Right atrium auricular region (tissue), 2 donors: ENCODE measurements at regions not wholly inside any gene's neighbourhood (a gene's known extent, or its start where the extent isn't known, plus 50 kb on each side); places are given as distances from the start of the nearest gene placed in this dataset.

Experiments
- DNase-seq: peaks from one replicate; pipeline ENCODE4 v3.0.0-alpha.2; 2019; ENCODE audit warnings: low spot score
- H3K27ac ChIP-seq, 2 donors: fragments of 200-600 bp; sonication (generic); 1 replicate in 1 of 2; 2 replicates in 1 of 2; pipeline ENCODE4 v1.5.1; 2016 to 2019
- H3K27me3 ChIP-seq, 2 donors: fragments of 200-600 bp; sonication (generic); one replicate each; pipeline versions ENCODE4 v1.5.1 to v1.6.0; 2017 to 2019
- H3K36me3 ChIP-seq: fragments of 200-600 bp; sonication (generic); one replicate; pipeline ENCODE4 v1.5.1; 2016
- H3K4me1 ChIP-seq, 2 donors: fragments of 200-600 bp; sonication (generic); one replicate each; pipeline versions ENCODE4 v1.5.1 to v1.6.0; 2017 to 2019
- H3K4me3 ChIP-seq, 2 donors: fragments of 200-600 bp; sonication (generic); 1 replicate in 1 of 2; 2 replicates in 1 of 2; pipeline ENCODE4 v1.5.1; 2017 to 2019; ENCODE audit warnings: mild to moderate bottlenecking in 1 of 2, moderate library complexity in 1 of 2
- H3K9me3 ChIP-seq, 2 donors: fragments of 200-600 bp; sonication (generic); one replicate each; pipeline ENCODE4 v1.5.1; 2019
- TF ChIP-seq, protein P1 (sequence below), 2 donors: fragments of 200-600 bp; sonication (generic); IDR thresholded peaks; one replicate each; pipeline ENCODE4 v1.5.1; 2019; ENCODE audit warnings: antibody characterized with exemption in 2 of 2

DNA sequence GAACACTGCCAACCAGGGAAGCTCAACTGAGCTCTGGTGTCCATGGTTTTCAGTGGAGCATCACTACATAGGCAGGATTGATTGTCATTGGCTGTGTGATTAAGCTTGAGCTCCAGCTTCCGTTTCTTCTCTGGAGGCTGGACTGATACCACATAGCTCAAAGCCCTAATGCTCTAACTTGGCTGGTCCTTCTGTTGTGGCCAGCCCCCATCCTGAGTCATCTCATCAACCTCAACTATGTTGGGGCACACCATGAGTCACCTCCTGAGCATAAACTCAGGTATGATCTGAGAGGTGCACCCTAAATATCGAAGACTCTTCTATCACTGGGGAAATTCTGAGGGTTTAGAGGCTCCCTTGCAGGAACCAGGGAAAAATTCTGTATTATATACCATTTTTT is 114.5 kb upstream of the INHBA start:
- H3K4me3 ChIP-seq: no peak overlapping the region
- no peaks in the 10 kb centered on the region for H3K4me1 ChIP-seq
- H3K27me3 ChIP-seq: no peaks in the 10 kb centered on the region
- TF ChIP-seq, protein P1, sequence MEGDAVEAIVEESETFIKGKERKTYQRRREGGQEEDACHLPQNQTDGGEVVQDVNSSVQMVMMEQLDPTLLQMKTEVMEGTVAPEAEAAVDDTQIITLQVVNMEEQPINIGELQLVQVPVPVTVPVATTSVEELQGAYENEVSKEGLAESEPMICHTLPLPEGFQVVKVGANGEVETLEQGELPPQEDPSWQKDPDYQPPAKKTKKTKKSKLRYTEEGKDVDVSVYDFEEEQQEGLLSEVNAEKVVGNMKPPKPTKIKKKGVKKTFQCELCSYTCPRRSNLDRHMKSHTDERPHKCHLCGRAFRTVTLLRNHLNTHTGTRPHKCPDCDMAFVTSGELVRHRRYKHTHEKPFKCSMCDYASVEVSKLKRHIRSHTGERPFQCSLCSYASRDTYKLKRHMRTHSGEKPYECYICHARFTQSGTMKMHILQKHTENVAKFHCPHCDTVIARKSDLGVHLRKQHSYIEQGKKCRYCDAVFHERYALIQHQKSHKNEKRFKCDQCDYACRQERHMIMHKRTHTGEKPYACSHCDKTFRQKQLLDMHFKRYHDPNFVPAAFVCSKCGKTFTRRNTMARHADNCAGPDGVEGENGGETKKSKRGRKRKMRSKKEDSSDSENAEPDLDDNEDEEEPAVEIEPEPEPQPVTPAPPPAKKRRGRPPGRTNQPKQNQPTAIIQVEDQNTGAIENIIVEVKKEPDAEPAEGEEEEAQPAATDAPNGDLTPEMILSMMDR (IDR thresholded peaks at IDR 0.05): no peak
- peaks cover 0 to 5% of the 10 kb centered on the region in 2 donors for H3K9me3 ChIP-seq
- DNase-seq: no peak
- no peak overlapping the region for H3K27ac ChIP-seq
- H3K36me3 ChIP-seq: no peaks in the 10 kb centered on the region

DNA sequence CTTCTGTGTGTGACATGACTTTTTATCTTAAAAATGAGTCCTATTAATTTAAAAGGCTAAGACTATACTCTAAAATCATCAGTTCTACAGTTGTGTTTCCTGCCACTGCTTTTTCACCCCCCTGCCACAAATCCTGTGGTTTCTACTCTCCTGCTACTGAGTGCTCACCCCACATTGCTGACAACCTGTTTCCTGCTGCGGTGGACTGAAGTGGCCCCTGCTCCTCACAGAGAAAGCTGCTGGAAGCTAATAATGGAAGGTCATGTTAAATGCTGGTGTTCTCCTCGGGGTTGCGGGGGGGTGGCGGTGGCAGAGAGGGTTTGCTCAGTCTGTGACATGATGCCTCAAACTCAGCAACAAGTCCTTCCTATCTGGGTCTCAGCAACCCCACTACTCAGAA is 113.2 kb upstream of the INHBA start:
- no peak overlapping the region for H3K27ac ChIP-seq
- peaks cover 0 to 5% of the 10 kb centered on the region in 2 donors for H3K9me3 ChIP-seq
- no peak overlapping the region for H3K4me3 ChIP-seq
- H3K4me1 ChIP-seq: no peaks in the 10 kb centered on the region
- no peak for DNase-seq
- TF ChIP-seq, protein P1 (IDR thresholded peaks at IDR 0.05): no peak
- no peaks in the 10 kb centered on the region for H3K27me3 ChIP-seq
- no peaks in the 10 kb centered on the region for H3K36me3 ChIP-seq

DNA sequence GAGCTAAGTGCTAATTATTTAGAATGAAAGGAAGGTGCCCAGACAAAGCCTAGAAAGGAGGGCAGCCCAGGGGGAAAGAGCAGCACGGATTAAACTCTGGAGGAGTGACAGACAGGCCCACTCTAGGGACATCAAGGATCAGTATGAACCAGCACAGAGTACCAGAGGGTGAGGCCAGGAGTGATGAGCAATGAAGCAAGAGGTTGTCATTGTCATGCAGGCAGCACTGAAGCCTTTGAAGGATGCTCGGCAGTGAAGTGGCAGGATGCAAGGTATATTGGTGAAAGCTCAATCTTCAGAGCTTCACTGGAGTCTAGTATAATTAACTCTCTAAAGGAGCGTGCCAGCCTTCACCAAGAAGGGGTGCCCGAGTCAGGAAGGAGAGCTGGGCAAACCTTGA is 112.0 kb upstream of the INHBA start:
- DNase-seq: no peak
- Histone ChIP-seq H3K4me3 (no peak overlapping the region), H3K36me3 (no peaks in the 10 kb centered on the region), H3K9me3 (peaks cover 0 to 5% of the 10 kb centered on the region in 2 donors), H3K27me3 (no peaks in the 10 kb centered on the region), H3K4me1 (no peaks in the 10 kb centered on the region), H3K27ac (no peak overlapping the region)
- TF ChIP-seq, protein P1 (IDR thresholded peaks at IDR 0.05): no peak

DNA sequence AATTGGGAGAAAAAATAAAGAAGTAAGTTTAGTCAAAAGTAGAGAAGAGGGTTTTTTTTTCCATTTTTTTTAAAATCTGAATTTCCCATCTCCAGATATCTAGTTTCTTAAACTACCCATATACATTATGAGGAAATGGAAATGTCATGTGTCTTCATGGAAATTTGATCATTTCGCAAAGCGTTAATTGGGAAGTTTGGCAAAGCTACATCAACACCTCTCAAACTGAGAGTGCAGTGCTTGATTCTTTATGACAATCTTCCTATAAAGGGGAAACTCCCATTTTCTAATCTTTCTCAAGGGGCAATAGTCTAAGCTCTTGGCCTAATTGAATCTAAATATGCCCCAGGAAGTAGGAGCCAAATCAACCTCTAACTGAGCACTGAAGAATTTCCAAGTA is 110.4 kb upstream of the INHBA start:
- H3K36me3 ChIP-seq: no peaks in the 10 kb centered on the region
- H3K9me3 ChIP-seq: no peaks in the 10 kb centered on the region
- no peak overlapping the region for H3K27ac ChIP-seq
- no peaks in the 10 kb centered on the region for H3K27me3 ChIP-seq
- TF ChIP-seq, protein P1 (IDR thresholded peaks at IDR 0.05): no peak
- no peak overlapping the region for H3K4me3 ChIP-seq
- no peaks in the 10 kb centered on the region for H3K4me1 ChIP-seq
- DNase-seq: no peak

DNA sequence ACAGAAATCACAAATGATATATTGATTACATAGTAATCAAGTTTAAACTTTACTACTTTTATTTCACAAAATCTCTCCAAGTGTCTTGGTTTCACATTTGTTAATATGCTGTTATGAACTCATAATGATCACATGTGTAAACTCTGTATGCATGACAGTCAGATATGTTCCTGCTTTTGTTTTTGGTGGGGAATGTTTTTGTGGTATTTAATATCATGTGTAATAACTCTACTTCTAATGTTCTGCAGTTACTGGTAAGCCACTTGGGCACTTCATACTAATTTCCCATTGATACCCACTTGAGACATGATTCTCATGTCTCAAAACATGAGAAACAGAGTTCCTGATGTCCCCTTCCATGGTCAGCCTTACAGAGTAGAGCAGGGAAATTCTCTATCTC is 109.1 kb upstream of the INHBA start:
- Histone ChIP-seq H3K27ac (no peak overlapping the region), H3K9me3 (no peaks in the 10 kb centered on the region), H3K4me3 (no peak overlapping the region), H3K27me3 (no peaks in the 10 kb centered on the region), H3K36me3 (no peaks in the 10 kb centered on the region), H3K4me1 (no peaks in the 10 kb centered on the region)
- TF ChIP-seq, protein P1 (IDR thresholded peaks at IDR 0.05): no peak
- DNase-seq: no peak

DNA sequence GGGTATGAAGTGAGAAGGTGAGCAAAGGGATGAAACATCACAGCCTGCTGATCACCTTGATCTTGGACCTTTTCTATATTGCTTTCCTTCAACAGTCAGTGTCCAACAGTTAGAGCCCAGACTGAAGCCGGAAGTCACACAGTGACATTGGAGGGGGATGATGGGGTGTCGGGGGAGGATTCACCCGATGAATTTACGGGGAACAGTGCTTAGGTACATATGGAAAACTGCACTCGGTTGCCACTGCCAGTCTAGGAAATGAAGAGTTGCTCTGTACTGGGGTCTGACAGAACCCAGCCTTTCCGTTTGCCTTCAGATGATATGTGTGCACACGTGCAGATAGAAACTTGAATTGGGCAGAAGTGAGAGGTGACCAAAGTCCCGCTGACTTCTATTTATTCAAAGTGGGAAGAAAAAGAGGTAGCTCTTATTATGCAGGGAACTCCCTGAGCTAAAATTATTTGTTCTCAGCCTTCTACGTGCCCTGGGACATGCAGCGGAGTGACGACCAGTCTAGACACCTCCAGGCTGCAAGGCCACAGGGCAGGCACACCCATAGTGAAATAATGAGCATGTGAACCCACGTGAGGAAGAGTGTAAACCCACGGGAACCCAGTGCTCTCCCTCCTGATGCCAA is 107.2 kb upstream of the INHBA start:
- no peaks in the 10 kb centered on the region for H3K27me3 ChIP-seq
- H3K4me1 ChIP-seq: no peaks in the 10 kb centered on the region
- no peaks in the 10 kb centered on the region for H3K36me3 ChIP-seq
- TF ChIP-seq, protein P1 (IDR thresholded peaks at IDR 0.05): no peak
- H3K4me3 ChIP-seq: no peak overlapping the region
- H3K9me3 ChIP-seq: no peaks in the 10 kb centered on the region
- DNase-seq: no peak
- no peak overlapping the region for H3K27ac ChIP-seq
